ENCODE measurements at regions not wholly inside any gene's neighbourhood (a gene's known extent, or its start where the extent isn't known, plus 50 kb on each side); places are given as distances from the start of the nearest gene placed in this dataset.

DNA sequence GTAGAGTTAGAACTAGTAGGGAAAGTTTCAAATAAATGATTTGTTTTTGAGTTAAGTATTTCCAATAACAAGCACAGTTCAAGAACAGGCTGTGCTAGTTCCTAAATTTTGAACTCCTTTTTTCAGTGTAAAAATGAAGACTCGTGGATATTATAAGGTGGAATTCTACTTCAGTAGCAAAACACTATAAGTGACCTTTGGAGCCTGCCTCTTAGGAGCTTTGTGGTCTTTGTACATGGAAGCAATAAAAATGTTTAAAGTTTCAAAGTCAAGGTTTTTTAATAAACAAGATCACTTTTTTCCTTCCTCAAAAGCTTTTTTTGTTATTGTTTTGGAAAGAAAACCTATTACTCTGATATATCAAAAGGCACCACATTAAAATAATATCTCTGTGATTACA lies 292.4 kb upstream of the VWC2 start:
- no peak for TF ChIP-seq POLR2A (IDR thresholded peaks at IDR 0.05)
- TF ChIP-seq, protein P1, sequence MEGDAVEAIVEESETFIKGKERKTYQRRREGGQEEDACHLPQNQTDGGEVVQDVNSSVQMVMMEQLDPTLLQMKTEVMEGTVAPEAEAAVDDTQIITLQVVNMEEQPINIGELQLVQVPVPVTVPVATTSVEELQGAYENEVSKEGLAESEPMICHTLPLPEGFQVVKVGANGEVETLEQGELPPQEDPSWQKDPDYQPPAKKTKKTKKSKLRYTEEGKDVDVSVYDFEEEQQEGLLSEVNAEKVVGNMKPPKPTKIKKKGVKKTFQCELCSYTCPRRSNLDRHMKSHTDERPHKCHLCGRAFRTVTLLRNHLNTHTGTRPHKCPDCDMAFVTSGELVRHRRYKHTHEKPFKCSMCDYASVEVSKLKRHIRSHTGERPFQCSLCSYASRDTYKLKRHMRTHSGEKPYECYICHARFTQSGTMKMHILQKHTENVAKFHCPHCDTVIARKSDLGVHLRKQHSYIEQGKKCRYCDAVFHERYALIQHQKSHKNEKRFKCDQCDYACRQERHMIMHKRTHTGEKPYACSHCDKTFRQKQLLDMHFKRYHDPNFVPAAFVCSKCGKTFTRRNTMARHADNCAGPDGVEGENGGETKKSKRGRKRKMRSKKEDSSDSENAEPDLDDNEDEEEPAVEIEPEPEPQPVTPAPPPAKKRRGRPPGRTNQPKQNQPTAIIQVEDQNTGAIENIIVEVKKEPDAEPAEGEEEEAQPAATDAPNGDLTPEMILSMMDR (IDR thresholded peaks at IDR 0.05), result no peak

Measured in heart left ventricle (tissue), 13 donors.